ENCODE measurements at regions not wholly inside any gene's neighbourhood (a gene's known extent, or its start where the extent isn't known, plus 50 kb on each side); places are given as distances from the start of the nearest gene placed in this dataset.

DNA sequence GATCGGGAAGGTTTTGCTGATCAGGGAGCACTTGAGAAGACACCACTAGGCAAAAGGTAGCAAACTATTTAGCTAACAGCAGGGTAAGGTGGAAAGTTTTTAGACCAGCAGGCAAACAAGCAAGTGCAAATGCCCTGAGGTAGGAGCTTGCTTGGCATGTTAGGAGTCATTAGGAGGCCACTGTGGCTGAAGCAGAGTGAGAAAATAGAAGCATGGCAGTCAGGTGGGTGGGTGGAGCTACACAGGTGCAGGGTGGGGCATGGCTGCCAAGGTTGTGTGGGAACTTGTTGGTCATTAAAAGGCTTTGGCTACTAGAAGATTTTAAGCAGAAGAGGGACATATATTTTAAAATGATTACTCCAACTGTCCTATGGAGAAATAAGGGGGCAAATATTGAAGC lies 77.3 kb downstream of the EDN1 start:
- H3K4me3 ChIP-seq (ENCODE audit: severe bottlenecking): no peak overlapping the region
- TF ChIP-seq, protein P1, sequence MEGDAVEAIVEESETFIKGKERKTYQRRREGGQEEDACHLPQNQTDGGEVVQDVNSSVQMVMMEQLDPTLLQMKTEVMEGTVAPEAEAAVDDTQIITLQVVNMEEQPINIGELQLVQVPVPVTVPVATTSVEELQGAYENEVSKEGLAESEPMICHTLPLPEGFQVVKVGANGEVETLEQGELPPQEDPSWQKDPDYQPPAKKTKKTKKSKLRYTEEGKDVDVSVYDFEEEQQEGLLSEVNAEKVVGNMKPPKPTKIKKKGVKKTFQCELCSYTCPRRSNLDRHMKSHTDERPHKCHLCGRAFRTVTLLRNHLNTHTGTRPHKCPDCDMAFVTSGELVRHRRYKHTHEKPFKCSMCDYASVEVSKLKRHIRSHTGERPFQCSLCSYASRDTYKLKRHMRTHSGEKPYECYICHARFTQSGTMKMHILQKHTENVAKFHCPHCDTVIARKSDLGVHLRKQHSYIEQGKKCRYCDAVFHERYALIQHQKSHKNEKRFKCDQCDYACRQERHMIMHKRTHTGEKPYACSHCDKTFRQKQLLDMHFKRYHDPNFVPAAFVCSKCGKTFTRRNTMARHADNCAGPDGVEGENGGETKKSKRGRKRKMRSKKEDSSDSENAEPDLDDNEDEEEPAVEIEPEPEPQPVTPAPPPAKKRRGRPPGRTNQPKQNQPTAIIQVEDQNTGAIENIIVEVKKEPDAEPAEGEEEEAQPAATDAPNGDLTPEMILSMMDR (IDR thresholded peaks at IDR 0.05; ENCODE audit: poor library complexity, severe bottlenecking): no peak
- no peak for ATAC-seq (ENCODE audit: low read depth)
- H3K27me3 ChIP-seq (ENCODE audit: insufficient read depth, poor library complexity, severe bottlenecking): no peaks in the 10 kb centered on the region
- H3K27ac ChIP-seq (ENCODE audit: poor library complexity, severe bottlenecking): no peak overlapping the region
- no peak for DNase-seq (ENCODE audit: low spot score)
- no peaks in the 10 kb centered on the region for H3K9me3 ChIP-seq (ENCODE audit: severe bottlenecking)
- no peaks in the 10 kb centered on the region for H3K36me3 ChIP-seq (ENCODE audit: low read depth)
- H3K4me1 ChIP-seq (ENCODE audit: insufficient read depth, poor library complexity, severe bottlenecking): peaks cover 18% of the 10 kb centered on the region

DNA sequence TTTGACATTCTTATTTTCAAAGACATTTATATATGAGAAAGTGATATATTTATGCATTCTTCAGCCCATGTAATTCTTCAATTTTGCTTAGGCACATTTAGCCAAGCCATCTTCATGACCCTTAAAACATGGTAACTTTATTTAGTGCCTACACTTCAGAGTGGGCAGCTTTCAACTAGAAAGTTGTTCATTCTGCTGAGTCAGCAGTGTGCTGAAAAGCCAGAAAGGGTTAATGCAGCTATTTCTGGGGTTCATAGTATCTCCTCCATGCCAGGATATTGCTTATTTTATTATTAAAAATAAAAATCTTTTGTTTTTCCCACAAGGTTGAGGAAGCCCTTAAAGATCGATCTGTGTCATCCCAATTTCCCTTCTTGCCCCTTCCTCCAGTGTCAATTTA lies 79.2 kb downstream of the EDN1 start:
- Histone ChIP-seq H3K36me3 (ENCODE audit: low read depth) (no peaks in the 10 kb centered on the region), H3K27ac (ENCODE audit: poor library complexity, severe bottlenecking) (no peak overlapping the region), H3K4me1 (ENCODE audit: insufficient read depth, poor library complexity, severe bottlenecking) (peaks cover 18% of the 10 kb centered on the region), H3K4me3 (ENCODE audit: severe bottlenecking) (no peak overlapping the region), H3K27me3 (ENCODE audit: insufficient read depth, poor library complexity, severe bottlenecking) (no peaks in the 10 kb centered on the region), H3K9me3 (ENCODE audit: severe bottlenecking) (no peaks in the 10 kb centered on the region)
- ATAC-seq (ENCODE audit: low read depth) (no peak), DNase-seq (ENCODE audit: low spot score) (no peak)
- TF ChIP-seq, protein P1 (IDR thresholded peaks at IDR 0.05; ENCODE audit: poor library complexity, severe bottlenecking): no peak

DNA sequence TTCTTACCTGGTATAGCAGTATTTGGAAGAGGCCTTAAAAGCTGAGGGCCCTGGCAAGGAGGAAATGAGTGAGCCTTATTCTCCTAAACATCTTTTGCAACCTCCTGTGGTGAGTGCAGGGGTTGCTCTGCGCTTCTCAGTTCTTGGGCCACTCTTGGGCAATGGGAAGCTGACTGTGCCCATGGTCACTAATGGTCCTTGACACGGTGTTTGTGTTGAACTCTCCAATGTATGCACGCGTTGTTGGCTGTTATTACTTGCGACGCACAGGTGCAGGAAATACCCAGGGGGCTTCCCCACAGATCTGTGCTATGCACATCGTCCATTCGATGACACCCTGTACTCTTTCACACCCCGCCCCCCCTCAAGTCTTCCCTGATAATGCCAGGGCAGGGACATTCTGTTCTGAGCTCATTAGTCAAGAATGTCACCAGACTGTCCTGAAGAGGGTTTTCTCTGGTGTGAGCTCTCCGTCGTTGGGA lies 79.7 kb downstream of the EDN1 start:
- Histone ChIP-seq H3K36me3 (ENCODE audit: low read depth) (no peaks in the 10 kb centered on the region), H3K4me3 (ENCODE audit: severe bottlenecking) (no peak overlapping the region), H3K4me1 (ENCODE audit: insufficient read depth, poor library complexity, severe bottlenecking) (peaks cover 18% of the 10 kb centered on the region), H3K27me3 (ENCODE audit: insufficient read depth, poor library complexity, severe bottlenecking) (no peaks in the 10 kb centered on the region), H3K27ac (ENCODE audit: poor library complexity, severe bottlenecking) (no peak overlapping the region), H3K9me3 (ENCODE audit: severe bottlenecking) (no peaks in the 10 kb centered on the region)
- DNase-seq (ENCODE audit: low spot score): no peak
- TF ChIP-seq, protein P1 (IDR thresholded peaks at IDR 0.05; ENCODE audit: poor library complexity, severe bottlenecking): peak; percentile 49
- ATAC-seq (ENCODE audit: low read depth): peak; percentile 88

DNA sequence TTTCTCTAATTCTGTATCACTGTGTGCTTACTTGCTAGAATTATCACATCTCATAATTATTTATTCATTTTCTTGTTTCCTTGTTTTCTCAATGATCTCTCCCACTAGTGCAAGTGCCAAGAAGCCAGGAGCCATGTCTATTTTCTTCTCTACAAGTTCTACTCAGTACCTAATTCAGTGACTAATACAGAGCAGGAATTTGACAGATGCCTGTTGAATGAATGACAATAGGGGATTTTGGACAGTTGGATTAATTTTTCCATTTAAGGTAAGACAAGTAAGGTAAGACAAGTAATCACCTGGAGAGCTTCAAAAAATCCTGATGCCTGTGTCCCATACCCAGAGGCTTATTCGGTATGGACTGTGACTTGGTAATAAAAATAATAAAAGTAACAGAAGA lies 81.0 kb downstream of the EDN1 start:
- ATAC-seq (ENCODE audit: low read depth): peak; percentile 29; the same call in 2 of the 3 replicates
- no peak for DNase-seq (ENCODE audit: low spot score)
- Histone ChIP-seq H3K4me3 (ENCODE audit: severe bottlenecking) (no peak overlapping the region), H3K27ac (ENCODE audit: poor library complexity, severe bottlenecking) (no peak overlapping the region), H3K9me3 (ENCODE audit: severe bottlenecking) (no peaks in the 10 kb centered on the region), H3K27me3 (ENCODE audit: insufficient read depth, poor library complexity, severe bottlenecking) (no peaks in the 10 kb centered on the region), H3K4me1 (ENCODE audit: insufficient read depth, poor library complexity, severe bottlenecking) (peaks cover 18% of the 10 kb centered on the region), H3K36me3 (ENCODE audit: low read depth) (no peaks in the 10 kb centered on the region)
- TF ChIP-seq, protein P1 (IDR thresholded peaks at IDR 0.05; ENCODE audit: poor library complexity, severe bottlenecking): no peak

DNA sequence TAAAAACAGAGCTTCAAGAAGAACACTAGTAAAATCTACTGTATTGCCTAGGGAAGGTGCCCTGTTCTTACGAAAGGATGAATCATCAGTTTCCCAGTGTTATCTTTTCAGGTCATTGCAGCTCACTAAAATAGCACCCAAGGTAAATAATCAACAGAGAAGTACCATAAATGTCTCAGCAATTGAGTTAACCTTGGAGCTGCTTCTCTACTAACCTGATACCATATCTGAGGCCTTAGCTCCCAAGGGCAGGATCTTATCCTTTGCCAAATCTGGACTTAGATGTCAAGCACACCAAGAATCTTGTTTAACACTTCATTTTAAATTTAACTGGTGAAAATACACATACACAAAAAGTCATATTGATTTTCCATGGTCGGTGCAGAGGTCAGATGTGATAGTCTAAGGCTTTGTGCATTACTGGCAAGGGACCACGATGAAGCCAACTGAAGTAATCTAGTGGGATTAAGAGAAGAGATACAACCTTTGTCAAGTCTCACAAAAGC lies 81.5 kb downstream of the EDN1 start:
- peaks cover 18% of the 10 kb centered on the region for H3K4me1 ChIP-seq (ENCODE audit: insufficient read depth, poor library complexity, severe bottlenecking)
- TF ChIP-seq, protein P1 (IDR thresholded peaks at IDR 0.05; ENCODE audit: poor library complexity, severe bottlenecking): no peak
- H3K36me3 ChIP-seq (ENCODE audit: low read depth): no peaks in the 10 kb centered on the region
- peak; percentile 78 for ATAC-seq (ENCODE audit: low read depth)
- no peak overlapping the region for H3K4me3 ChIP-seq (ENCODE audit: severe bottlenecking)
- H3K9me3 ChIP-seq (ENCODE audit: severe bottlenecking): no peaks in the 10 kb centered on the region
- no peaks in the 10 kb centered on the region for H3K27me3 ChIP-seq (ENCODE audit: insufficient read depth, poor library complexity, severe bottlenecking)
- no peak overlapping the region for H3K27ac ChIP-seq (ENCODE audit: poor library complexity, severe bottlenecking)
- no peak for DNase-seq (ENCODE audit: low spot score)
